ENCODE measurements at regions not wholly inside any gene's neighbourhood (a gene's known extent, or its start where the extent isn't known, plus 50 kb on each side); places are given as distances from the start of the nearest gene placed in this dataset.
A peak's percentile ranks its signal among the peaks of the same experiment; 100 is the strongest.

- CTCF ChIA-PET, result interaction anchor here (0.7 kb wide), 1 partner anchor 368 kb away, joined by 4 read pairs; no protein-coding TSS in a partner anchor
- no TSS peak for BruUV-seq (replicated peaks)
- intact Hi-C loops (cut with micrococcal nuclease; ENCODE audit: unreplicated experiment), result no loop called here
- H3K9me3 ChIP-seq, result no peaks in the 10 kb centered on the region
- no peaks in the 10 kb centered on the region for H3K27me3 ChIP-seq (replicated peaks; ENCODE audit: control insufficient read depth, insufficient read depth, low read length)
- H3K4me3 Mint-ChIP-seq (ENCODE audit: unreplicated experiment), result no peak overlapping the region
- H3K4me1 ChIP-seq, result peaks cover 55% of the 10 kb centered on the region
- peaks cover 7% of the 10 kb centered on the region for H3K9me3 Mint-ChIP-seq (ENCODE audit: unreplicated experiment)
- H3K27me3 Mint-ChIP-seq (ENCODE audit: insufficient read depth, unreplicated experiment), result no peaks in the 10 kb centered on the region
- H3K4me1 Mint-ChIP-seq (ENCODE audit: low read depth, unreplicated experiment), result peaks cover 50% of the 10 kb centered on the region
- peak overlapping the region; percentile 33 for H3K27ac Mint-ChIP-seq (ENCODE audit: unreplicated experiment)
- DNase-seq, result no peak
- POLR2A ChIA-PET, result interaction anchor here (0.5 kb wide), 1 partner anchor 75 kb away, joined by 3 read pairs; no protein-coding TSS in a partner anchor
- H3K36me3 ChIP-seq (ENCODE audit: control insufficient read depth, insufficient read depth, low read length), result no peaks in the 10 kb centered on the region
- no peak for TF ChIP-seq CTCF (IDR thresholded peaks at IDR 0.05; ENCODE audit: insufficient read depth in 1 of 2, low read depth in 1 of 2, low read length in 1 of 2, severe bottlenecking in 1 of 2, unreplicated experiment in 1 of 2)
- H3K36me3 Mint-ChIP-seq (ENCODE audit: insufficient read depth, unreplicated experiment), result peaks cover 20% of the 10 kb centered on the region
- no peak overlapping the region for H3K4me3 ChIP-seq (ENCODE audit: low read depth, low read length)
These were observed 59.4 kb upstream of the TMEM17 start for GRCh38 chr2:62565309-62565908.

GRCh38 chr2:62564380-62565137, 58.6 kb upstream of the TMEM17 start:
- Histone ChIP-seq H3K36me3 (ENCODE audit: control insufficient read depth, insufficient read depth, low read length) (no peaks in the 10 kb centered on the region), H3K4me1 (peaks cover 51% of the 10 kb centered on the region), H3K27me3 (replicated peaks; ENCODE audit: control insufficient read depth, insufficient read depth, low read length) (no peaks in the 10 kb centered on the region), H3K9me3 (no peaks in the 10 kb centered on the region), H3K4me3 (ENCODE audit: low read depth, low read length) (no peak overlapping the region)
- H3K4me3 Mint-ChIP-seq (ENCODE audit: unreplicated experiment), result no peak overlapping the region
- ChIA-PET CTCF (interaction anchor here (0.6 kb wide), 1 partner anchor 141 kb away, joined by 4 read pairs; the partner anchor contains the start of gene EHBP1), POLR2A (interaction anchor here (0.5 kb wide), 1 partner anchor 75 kb away, joined by 3 read pairs; no protein-coding TSS in a partner anchor)
- peak overlapping the region; percentile 33 for H3K27ac Mint-ChIP-seq (ENCODE audit: unreplicated experiment)
- no peaks in the 10 kb centered on the region for H3K27me3 Mint-ChIP-seq (ENCODE audit: insufficient read depth, unreplicated experiment)
- H3K4me1 Mint-ChIP-seq (ENCODE audit: low read depth, unreplicated experiment), result peaks cover 46% of the 10 kb centered on the region
- H3K9me3 Mint-ChIP-seq (ENCODE audit: unreplicated experiment), result peaks cover 7% of the 10 kb centered on the region
- intact Hi-C loops (cut with micrococcal nuclease; ENCODE audit: unreplicated experiment), result no loop called here
- DNase-seq, result no peak
- peaks cover 18% of the 10 kb centered on the region for H3K36me3 Mint-ChIP-seq (ENCODE audit: insufficient read depth, unreplicated experiment)
- no peak for TF ChIP-seq CTCF (IDR thresholded peaks at IDR 0.05; ENCODE audit: insufficient read depth in 1 of 2, low read depth in 1 of 2, low read length in 1 of 2, severe bottlenecking in 1 of 2, unreplicated experiment in 1 of 2)
- no TSS peak for BruUV-seq (replicated peaks)

GRCh38 chr2:62561586-62561985, 55.6 kb upstream of the TMEM17 start:
- no peak for DNase-seq
- H3K4me1 Mint-ChIP-seq (ENCODE audit: low read depth, unreplicated experiment), result peaks cover 23% of the 10 kb centered on the region
- Histone ChIP-seq H3K9me3 (peaks cover 5% of the 10 kb centered on the region; the same call in 1 of the 2 replicates), H3K4me1 (peaks cover 21% of the 10 kb centered on the region), H3K36me3 (ENCODE audit: control insufficient read depth, insufficient read depth, low read length) (no peaks in the 10 kb centered on the region), H3K4me3 (ENCODE audit: low read depth, low read length) (no peak overlapping the region), H3K27me3 (replicated peaks; ENCODE audit: control insufficient read depth, insufficient read depth, low read length) (no peaks in the 10 kb centered on the region)
- TF ChIP-seq CTCF (IDR thresholded peaks at IDR 0.05; ENCODE audit: insufficient read depth in 1 of 2, low read depth in 1 of 2, low read length in 1 of 2, severe bottlenecking in 1 of 2, unreplicated experiment in 1 of 2), result no peak
- H3K36me3 Mint-ChIP-seq (ENCODE audit: insufficient read depth, unreplicated experiment), result peaks cover 23% of the 10 kb centered on the region
- POLR2A ChIA-PET, result no interaction called here
- H3K4me3 Mint-ChIP-seq (ENCODE audit: unreplicated experiment), result no peak overlapping the region
- no TSS peak for BruUV-seq (replicated peaks)
- CTCF ChIA-PET, result no interaction called here
- H3K9me3 Mint-ChIP-seq (ENCODE audit: unreplicated experiment), result peaks cover 16% of the 10 kb centered on the region
- intact Hi-C loops (cut with micrococcal nuclease; ENCODE audit: unreplicated experiment), result no loop called here
- H3K27ac Mint-ChIP-seq (ENCODE audit: unreplicated experiment), result no peak overlapping the region
- H3K27me3 Mint-ChIP-seq (ENCODE audit: insufficient read depth, unreplicated experiment), result no peaks in the 10 kb centered on the region
